Fibroblast of villous mesenchyme (primary cell): ENCODE measurements at regions not wholly inside any gene's neighbourhood (a gene's known extent, or its start where the extent isn't known, plus 50 kb on each side); places are given as distances from the start of the nearest gene placed in this dataset.

Experiments
- DNase-seq: peaks from one replicate; pipeline ENCODE4 v3.0.0-alpha.2; 2010; ENCODE audit warnings: low read depth
- H3K4me3 ChIP-seq: 2 replicates; pipeline ENCODE4 v1.5.1; 2011; ENCODE audit warnings: low read depth, mild to moderate bottlenecking, low read length
- CTCF ChIP-seq: IDR thresholded peaks from 2 replicates; pipeline ENCODE4 v1.5.1; 2012; ENCODE audit warnings: low read depth, mild to moderate bottlenecking, low read length; ENCODE audit not compliant: insufficient read depth

GRCh38 chr11:37572491-37573171 is 974.6 kb upstream of the RAG2 start:
- no peak for DNase-seq
- no peak overlapping the region for H3K4me3 ChIP-seq

GRCh38 chr11:37571246-37571645 is 973.2 kb upstream of the RAG2 start:
- TF ChIP-seq CTCF = no peak
- DNase-seq = no peak
- H3K4me3 ChIP-seq = no peak overlapping the region

More at GRCh38 chr11:37572491-37573171, 974.6 kb upstream of the RAG2 start:
- no peak for TF ChIP-seq CTCF

GRCh38 chr11:37560991-37561390 is 963.0 kb upstream of the RAG2 start:
- no peak for TF ChIP-seq CTCF
- no peak overlapping the region for H3K4me3 ChIP-seq
- DNase-seq = no peak

GRCh38 chr11:37560346-37560745 is 962.3 kb upstream of the RAG2 start:
- no peak for DNase-seq
- TF ChIP-seq CTCF = no peak

GRCh38 chr11:37558619-37559210 is 960.7 kb upstream of the RAG2 start:
- H3K4me3 ChIP-seq = no peak overlapping the region
- peak; percentile 3 for DNase-seq
- no peak for TF ChIP-seq CTCF

More at GRCh38 chr11:37560346-37560745, 962.3 kb upstream of the RAG2 start:
- H3K4me3 ChIP-seq = no peak overlapping the region

GRCh38 chr11:37557990-37558389 is 960.0 kb upstream of the RAG2 start:
- no peak overlapping the region for H3K4me3 ChIP-seq
- no peak for TF ChIP-seq CTCF
- no peak for DNase-seq

- no peak for TF ChIP-seq CTCF
- DNase-seq = no peak
Observed at GRCh38 chr11:37552284-37552683, 954.2 kb upstream of the RAG2 start.

More at GRCh38 chr11:37552284-37552683, 954.2 kb upstream of the RAG2 start:
- H3K4me3 ChIP-seq = no peak overlapping the region
